NCI-H82 (cell line): ENCODE measurements at regions not wholly inside any gene's neighbourhood (a gene's known extent, or its start where the extent isn't known, plus 50 kb on each side); places are given as distances from the start of the nearest gene placed in this dataset.

Source experiments
- DNase-seq: peaks from one replicate; lab custom pipeline; 2025; lab: John Stamatoyannopoulos, UW

DNA sequence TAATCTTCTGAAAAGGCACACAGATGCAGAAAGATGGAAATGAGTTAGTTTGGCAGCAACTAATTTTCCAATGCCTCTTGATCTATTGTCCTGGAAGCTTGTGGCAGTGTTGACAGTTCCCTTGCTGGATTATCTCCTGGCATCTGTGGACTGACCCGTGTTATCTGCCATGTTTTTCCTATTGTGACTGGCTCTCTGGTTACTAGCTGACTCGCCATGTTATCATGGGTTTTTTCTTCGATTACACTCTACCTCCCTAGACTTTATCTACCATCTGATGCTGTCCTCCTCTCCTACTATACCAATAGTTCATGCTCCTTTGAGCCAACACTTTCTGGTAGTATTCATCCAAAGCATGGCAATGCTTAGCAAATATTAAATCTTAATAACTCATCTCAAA lies 63.3 kb upstream of the FLRT2 start:
- no peak for DNase-seq

GRCh38 chr14:85468816-85469215 lies 61.1 kb upstream of the FLRT2 start:
- DNase-seq, result no peak

GRCh38 chr14:85471156-85471555 lies 58.8 kb upstream of the FLRT2 start:
- DNase-seq, result no peak

GRCh38 chr14:85471744-85472143 lies 58.2 kb upstream of the FLRT2 start:
- DNase-seq, result no peak

DNA sequence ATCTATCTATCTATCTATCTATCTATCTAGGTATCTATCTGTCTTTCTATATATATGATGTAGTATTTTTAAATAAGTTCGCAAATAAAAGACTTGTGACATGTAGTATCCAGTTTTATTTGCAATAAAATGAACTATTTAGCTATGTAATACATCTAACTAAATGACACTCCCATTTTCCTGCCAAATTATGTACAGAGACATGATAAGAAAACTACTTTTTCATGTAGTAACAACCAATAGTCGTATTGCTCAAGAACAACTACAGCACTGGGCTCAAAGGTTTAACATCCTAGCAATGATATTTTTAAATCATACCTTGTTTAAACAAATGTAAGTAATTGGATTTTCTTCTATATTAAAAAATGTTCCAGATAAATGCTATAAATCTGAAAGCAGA lies 55.5 kb upstream of the FLRT2 start:
- DNase-seq, result no peak

- DNase-seq, result no peak
These were observed 54.8 kb upstream of the FLRT2 start for GRCh38 chr14:85475113-85475512.

DNA sequence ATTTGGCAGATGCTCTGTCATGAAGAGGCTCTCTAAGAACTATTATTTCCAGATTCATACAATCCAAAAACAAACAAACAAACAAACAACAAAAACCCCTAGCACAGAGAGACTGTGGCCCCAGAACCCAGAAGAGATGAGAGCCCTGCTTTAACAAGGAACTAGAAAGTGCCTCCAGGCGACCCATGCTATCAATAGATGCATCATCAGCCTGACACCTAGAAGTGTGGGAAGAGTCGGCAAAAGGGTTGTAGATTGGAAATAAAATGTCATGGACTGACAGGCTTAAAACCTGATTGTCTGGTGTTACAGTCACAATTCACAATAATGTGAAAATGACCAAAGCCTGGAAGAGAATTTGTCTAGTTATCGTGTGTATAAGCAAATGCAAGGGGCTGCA lies 50.6 kb upstream of the FLRT2 start:
- no peak for DNase-seq

GRCh38 chr14:85479771-85480170 lies 50.2 kb upstream of the FLRT2 start:
- DNase-seq, result no peak
